Globus pallidus (tissue), 1 donor: ENCODE measurements at regions not wholly inside any gene's neighbourhood (a gene's known extent, or its start where the extent isn't known, plus 50 kb on each side); places are given as distances from the start of the nearest gene placed in this dataset.
A peak's percentile ranks its signal among the peaks of the same experiment; 100 is the strongest.
"Not testable (repeated sequence)": the region's sequence is repeated elsewhere in the genome, so short reads cannot be mapped to it uniquely, and the experiment has no call there.

Source experiments
- DNase-seq: peaks from one replicate; pipeline ENCODE4 v3.0.0-alpha.2; 2015; ENCODE audit warnings: low spot score

DNA sequence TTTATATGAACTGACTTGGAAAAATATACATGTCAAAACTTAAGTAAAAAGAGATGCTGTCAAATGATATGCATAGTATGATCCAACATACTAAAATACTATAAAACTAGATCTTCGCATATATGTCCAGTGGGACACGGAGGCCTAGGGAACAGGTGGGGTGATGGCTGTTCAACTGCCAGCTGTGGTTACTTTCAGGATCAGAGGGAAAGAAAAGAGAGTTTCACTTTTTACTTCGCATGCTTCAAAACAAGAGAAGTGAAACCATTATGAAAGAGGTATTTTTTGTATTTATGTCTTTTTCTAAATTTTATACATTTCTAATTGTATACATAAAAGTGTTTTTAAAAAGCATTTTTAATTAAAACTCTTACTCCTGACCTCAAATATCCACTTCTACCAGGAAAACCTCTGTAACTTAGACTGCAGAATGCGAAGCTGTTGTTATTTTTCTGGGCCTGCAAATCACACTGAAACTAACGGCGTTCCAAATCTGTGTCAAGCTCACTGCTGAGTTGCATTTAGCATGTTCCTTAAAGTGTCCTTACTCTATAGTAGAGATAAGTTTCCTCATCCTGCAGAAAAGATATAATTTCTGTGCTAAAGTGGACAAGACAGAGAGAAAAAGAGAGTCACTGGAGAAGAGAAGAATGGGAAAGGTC lies 97.8 kb upstream of the SLC35G4 start:
- DNase-seq: no peak

DNA sequence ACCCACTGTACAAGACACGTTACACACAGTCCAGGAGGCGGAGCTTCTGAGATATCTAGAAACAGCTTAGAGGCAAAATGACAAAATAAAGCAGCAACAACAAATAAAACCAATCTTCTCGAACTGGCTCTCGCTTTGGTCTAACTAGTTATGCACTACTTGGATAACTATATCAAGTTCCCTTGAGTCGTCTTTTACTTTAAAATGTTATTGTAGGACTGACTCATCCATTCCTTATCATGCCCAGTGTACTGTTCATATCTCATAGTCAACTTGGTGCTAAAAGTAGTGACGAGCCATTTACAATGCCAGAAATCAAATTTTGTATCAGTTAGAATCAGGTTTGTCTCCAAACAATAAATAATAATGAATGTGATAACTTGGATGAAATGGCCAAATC lies 102.5 kb upstream of the SLC35G4 start:
- DNase-seq: no peak

DNA sequence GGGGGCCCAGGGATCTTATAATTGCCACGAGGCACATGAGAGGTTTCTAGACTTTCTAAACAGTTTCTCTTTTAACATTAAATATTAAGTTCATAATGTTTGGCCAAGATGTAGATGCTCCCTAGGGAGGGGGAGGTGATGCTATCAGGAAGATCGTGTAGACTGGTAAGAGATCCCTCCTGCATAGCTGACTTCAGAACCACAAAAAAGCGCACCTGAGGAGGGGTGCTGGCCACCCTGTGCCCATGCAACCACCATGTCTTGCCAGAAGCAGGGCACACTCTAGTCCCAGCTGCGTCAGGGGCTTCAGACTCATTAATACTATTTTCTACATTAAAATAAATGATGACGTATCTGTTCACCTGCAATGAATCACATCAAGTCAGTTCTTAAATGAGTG lies 103.4 kb upstream of the SLC35G4 start:
- no peak for DNase-seq

DNA sequence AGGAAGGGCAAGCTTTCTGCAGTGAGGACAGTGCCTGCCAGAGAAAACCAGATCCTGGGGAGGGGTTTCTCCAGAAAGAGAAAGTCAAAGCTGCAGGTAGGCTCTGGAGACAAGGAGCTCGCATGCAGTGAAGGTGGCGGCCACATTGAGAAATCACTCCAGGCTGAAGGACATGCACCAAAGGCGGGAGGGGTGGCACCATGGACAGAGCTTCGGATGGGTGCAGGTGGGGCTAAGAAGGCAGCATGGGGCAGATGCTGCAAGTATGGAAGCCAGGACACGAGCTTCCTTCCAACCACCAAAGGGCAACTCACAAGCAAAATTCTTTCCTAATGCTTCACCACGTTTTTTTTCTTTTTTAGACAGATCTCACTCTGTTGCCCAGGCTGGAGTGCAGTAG lies 104.4 kb upstream of the SLC35G4 start:
- no peak for DNase-seq

DNA sequence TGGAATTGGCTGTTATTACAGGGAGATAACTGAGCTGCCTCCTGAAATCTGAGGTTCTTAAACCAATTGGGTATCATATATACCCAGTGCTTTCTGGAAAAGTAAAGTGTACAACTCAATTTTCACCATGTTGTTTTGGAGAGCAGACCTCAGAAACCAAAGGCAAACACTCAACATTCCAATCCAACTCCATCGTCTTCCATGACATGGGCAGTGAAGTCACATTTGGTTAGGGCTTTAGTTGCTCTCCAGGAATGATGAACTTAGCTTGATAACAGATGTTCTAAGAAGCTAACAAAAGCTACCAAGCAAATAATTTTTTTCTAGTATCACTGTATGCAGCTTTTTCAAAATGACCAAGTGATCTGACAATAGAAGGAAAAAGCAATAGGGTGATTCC lies 107.0 kb upstream of the SLC35G4 start:
- no peak for DNase-seq

DNA sequence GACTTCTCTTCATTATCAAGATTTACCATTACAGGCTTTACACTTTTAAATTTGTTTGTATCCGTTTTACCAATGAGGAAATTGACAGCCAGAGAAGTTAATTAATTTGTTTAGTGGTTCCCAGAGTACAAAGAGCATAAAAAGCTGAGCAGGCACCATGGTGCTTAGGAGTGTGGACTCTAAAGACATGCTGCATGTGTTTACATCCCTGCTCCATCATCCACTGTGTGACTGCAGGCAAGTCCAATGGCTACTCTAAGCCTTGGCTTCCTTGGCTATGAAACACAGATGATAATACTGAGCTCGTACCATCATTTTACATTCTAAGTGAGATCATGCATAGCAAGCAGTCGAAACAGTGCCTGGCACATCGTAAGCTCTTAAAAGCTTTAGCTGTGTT lies 108.0 kb upstream of the SLC35G4 start:
- DNase-seq: no peak

DNA sequence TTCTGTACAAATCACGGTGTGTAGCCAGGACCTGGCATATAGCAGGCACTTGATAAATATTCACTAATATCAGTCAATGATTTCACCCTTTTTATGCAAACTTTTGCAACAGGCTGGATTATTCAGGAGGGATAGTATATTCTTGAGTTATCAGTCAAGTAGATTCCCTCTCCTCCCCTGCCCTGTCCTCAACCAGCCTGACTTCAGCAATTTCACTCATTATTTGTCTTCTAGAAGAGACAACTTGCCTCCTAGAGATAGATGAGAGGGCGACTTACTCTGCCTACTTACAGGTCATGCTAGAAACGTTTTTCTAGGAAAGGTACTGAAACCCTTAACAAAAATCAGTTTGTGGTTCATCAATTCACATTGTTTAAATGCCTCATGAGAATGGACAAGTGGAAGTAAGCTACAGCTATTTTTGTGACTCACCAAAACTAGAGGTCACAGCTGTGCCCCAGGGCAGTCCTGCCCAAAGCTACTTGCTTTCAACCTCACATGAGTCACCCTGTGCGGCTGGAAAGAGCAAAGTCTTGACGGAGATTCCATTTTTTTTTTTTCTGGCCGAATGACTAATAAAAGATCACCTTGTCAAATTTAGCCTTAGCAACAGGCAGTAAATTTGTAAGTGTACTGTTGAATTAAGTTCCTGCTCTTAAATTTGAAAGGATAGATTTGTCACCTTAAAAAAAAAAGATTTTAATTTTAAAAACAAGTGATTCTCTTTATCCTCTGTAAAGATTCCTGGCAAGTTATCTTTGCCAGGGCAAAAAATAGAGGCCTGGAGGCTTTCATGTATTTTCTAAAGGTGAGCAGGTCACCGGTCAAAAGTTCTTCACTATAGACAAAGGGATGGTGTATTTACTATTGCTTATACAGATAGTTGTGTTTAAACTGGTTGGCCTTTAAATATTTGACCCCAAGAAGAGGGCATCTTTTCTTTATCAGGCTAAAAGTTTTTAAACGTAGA lies 109.0 kb upstream of the SLC35G4 start:
- DNase-seq: no peak

DNA sequence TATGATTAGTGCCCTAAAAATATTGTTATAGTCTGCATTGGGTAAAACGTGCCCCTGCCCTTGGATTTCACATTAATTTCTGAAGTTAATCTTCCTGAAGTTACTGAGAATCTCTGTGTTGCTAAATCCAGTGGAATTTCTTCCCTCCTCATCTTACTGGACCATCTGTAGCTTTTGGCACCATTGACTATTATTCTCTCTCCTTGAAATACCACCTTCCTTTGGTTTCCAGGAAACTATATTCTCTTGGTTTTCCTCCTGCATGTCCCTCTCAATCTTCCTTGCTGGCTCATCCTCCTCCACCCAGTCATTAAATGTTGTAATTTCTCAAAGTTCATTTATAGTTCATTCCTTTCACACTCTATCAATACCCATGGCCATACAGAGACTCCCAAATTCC lies 110.6 kb upstream of the SLC35G4 start:
- no peak for DNase-seq

DNA sequence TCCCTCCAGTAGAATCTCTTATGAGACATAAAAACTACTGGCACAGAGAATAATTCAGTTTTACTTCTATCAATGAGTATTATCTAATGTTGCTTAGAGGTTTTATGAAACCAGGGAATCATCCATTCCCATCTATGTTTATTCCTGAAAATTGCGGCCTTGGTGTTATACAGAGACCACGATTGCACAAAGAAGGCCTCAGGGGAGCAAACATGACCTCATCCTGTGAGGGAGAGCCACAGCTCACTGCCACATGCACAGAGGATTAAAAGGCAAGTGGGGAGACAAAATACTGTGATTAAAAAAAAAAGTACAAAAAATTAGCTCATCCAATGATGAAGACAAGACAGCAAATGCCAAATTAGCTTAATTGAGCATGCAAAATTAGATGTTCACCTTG lies 111.8 kb upstream of the SLC35G4 start:
- DNase-seq: no peak

DNA sequence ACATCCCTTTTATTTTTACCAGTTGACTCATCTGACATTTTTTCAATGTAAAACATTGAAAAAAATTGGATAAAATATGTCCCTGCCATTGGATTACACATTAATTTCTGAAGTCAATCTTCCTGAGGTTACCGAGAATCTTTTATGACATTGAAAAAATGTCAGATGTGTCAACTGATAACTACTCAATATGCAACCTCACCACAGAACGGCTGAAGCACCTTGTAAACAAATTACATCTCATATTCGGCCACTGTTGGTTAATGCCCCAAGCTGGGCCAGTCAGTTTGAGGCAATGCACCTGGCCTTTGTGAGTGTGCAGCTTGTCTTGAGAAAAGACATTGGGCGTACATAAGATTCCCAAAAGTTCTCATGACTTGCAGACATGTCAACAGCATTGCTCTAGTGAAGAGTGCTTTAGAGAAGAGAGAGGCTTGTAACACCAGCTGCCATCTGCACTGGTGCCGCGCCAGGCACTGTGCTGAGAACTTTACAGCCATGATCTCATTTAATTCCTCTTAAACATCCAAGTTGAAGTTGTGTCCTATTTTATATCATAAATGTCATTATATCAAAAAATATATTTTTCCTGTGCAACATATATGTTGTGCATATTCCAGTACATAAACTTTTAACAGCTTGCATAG lies 112.7 kb upstream of the SLC35G4 start:
- DNase-seq: no peak

DNA sequence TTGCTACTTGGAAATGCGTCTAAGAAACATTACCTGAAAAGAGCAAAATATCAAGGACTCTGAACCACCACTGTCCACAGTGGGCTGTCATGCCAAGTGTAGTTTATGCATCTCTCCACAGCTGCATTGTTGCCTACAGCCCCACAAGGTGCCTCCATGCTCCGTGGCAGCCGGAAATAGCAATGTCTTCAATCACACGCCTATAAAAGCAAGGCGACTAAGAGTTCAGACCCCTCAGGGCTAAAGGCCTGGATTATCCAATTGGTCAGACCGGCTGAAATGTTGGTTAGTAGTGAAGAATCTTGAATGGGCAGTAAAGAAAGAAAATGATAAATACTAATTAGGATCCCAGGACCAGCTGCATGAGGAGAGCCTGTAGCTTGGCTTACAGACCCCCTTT lies 114.0 kb upstream of the SLC35G4 start:
- no peak for DNase-seq

DNA sequence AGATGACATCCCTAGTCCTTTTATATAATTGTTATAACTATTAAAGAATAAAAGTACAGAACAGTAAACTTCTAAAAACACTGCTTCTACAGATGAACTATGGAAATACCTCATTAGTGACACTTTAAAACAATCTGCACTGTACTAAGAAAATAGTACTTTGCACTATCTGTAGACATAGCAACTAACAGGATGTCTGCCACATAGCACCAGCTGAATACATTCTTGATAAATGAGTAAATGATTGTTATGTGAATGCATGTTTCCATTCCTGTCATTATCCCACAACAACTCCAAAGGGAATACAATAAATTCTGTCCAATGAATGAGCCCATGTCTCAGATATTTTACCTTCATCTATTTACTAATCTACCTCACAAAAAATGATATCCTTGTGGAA lies 115.3 kb upstream of the SLC35G4 start:
- no peak for DNase-seq

DNA sequence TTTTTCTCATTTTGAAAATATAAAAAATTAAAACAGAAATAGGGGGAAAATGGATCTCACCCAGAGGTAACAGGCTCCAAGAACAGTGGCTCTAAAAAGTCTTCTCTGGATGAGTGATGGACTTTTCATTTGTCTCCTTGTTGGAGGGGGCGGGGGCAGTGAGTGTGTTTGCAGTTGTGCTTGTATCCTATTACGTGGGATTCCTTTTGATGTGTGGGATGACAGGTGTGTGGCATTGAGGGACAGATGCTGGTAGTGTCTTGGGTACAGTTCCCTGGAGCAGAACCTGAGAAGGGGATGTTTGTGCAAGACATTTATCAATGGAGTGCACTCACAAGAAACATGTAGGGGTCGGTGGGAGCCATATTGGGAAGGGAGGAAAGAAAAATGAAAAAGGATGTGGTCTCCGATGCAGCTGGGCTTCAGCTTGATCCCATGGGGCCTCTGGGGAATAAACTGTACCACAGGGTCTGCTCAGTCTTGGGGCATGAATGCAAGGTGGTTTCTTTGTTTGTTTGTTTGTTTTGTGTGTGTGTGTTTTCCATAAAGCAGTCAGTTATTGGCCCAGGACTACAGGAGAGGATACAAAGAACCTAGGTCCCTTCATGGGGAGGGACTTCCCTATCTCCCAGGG lies 120.0 kb upstream of the SLC35G4 start:
- no peak for DNase-seq

DNA sequence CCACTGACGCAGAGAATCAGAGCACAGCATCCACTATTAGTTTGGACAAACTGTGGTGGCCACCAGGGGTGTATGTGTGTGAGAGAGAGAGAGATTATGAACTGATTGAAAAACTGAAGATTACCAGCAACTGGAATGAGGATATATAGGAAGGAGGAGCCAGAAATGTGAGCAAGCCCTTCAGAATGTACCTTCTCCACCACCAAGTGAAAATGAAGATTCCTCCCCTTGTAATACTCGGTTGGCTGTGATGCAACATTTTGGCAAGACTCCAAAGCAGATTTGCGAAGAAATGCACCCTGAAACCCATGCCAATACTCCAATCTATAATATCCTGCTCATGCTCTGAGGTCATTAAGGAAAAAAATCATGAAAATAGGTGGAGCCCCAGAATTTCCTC lies 121.2 kb upstream of the SLC35G4 start:
- no peak for DNase-seq

DNA sequence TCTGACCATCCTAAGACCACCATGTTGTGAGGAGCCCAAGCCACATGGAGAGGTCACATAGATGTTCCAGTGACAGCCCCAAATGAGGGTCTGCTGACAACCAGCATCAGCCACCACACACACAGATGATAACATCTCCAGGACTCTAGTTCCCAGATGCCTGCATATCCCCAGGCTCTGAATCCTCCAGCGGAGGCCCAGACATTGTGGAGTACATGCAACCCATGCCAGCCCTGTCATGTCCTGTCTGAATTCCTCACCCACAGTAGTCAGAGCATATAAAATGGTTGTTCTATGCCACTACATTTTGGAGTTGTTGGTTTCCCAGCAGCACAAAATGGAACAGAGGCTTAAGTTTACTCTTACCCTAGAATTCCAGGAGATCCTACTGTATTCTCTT lies 122.0 kb upstream of the SLC35G4 start:
- DNase-seq: no peak

DNA sequence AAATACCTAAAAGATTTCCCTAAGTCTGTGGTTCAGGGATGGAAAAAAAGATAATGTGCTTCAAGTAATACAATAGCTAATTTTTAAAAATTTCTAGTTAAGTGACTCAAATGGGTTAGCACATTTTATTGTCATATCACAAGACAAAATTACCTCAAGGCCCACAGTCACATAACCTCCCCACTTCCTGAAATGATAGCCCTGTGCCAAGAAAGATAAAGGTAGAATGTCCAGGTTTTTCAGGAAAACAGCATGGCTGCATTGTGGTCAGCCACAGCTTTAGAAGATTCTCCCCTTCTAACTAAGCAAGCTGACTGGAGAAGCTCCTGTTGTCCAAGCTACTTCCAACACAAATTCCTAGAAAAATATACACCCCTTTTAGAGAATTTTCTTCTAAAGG lies 127.1 kb upstream of the SLC35G4 start:
- DNase-seq: no peak

DNA sequence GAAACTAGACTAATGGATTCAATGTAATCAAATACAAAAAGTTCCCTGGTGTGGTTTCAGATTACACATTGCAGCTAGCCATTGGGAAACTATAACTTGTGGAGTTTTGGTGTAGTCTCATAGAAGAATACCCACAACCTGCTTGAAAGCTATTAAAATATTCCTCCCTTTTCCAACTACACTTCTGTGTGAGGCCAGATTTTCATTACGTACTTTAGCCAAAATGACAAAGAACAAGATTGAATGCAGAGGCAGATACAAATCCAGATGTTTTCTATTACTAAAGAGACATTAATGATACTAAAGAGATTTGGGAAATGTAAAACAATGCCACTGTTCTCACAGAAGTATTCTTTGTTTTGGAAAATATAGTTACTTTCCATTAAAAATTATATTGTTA lies 128.7 kb upstream of the SLC35G4 start:
- no peak for DNase-seq

DNA sequence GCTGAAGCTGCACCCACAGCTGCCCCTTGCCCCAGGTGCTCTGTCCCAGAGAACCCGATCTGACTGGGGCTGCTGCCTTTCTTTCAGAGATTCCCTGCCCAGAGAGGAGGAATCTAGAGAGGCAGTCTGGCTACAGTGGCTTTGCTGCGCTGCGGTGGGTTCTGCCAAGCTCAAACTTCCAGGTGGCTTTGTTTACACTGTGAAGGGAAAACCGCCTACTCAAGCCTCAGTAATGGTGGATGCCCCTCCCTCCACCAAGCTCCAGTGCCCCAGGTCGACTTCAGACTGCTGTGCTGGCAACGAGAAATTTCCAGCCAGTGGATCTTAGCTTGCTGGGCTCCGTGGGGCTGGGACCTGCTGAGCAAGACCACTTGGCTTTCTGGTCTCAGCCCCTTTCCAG lies 130.4 kb upstream of the SLC35G4 start:
- not testable (repeated sequence) for DNase-seq

DNA sequence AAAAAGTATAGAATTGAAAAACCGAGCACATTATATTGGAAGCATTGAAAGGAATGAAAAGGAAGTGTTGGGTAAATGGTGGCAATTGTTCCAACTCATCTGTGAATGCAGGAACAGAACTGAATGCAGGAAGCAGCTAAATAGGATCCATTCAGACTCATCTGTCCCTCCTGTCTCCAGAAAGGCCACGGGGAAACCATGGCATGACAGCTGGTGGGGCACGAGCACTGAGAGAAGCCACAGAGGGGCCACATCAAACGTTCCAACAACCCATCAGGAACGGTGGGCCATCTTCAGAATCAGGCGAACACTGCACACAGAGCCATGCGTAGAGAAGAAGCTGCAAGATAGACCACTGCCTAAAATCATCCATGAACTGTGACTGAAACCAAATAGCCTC lies 138.5 kb upstream of the SLC35G4 start:
- DNase-seq: peak; percentile 14

DNA sequence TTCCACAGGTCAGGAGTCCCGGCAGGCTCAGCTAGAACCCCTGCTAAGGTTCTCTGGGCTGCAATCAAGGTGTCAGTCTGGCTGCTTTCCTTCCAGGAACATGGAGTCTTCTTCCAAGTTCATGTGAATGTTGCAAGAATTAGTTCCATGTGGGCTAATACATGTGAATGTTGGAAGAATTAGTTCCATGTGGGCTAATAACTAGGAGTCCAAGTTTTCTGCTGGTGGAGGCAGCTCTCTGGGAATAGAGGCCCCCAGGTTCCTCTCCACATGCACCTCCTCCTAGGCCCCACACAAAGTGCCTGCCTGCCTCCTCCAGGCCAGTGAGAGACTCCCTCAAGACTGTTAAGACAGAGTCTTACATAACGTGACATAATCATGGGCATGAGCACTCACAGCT lies 140.8 kb upstream of the SLC35G4 start:
- DNase-seq: no peak

DNA sequence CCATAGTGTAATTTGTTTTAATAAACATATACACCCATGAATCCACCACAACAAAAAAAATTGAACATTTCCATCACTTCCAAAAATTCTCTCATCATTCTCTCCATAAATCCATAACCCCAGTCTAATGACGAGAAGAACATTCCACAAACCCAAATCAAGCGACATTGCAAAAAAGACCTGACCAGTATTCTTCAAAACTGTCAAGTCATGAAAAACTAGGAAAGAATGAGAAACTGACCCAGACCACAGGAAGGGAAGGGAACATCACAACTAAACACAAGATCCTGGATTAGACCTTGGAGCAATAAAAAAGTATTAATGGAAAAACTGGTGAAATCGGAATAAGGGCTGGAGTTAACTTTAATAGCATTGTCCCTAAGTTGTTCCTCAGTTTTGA lies 141.3 kb upstream of the SLC35G4 start:
- DNase-seq: no peak

DNA sequence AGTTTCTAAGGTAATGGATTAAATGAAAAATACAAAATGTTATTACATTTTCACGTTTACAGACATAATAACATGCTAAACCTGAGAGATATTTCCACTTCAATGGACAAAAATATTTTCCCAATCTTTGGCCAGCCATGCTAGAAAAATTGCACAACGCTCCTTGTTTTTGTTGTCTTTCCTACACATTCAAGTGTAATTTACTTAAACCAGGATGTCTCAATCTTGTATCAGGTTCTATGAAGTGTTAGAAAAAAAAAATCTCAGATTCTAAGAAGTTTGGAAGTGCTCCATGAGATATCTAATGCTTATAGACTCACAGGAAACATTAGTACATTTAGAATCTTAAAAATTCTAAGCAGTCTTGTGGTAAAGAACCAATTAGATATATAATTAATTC lies 141.8 kb upstream of the SLC35G4 start:
- no peak for DNase-seq

DNA sequence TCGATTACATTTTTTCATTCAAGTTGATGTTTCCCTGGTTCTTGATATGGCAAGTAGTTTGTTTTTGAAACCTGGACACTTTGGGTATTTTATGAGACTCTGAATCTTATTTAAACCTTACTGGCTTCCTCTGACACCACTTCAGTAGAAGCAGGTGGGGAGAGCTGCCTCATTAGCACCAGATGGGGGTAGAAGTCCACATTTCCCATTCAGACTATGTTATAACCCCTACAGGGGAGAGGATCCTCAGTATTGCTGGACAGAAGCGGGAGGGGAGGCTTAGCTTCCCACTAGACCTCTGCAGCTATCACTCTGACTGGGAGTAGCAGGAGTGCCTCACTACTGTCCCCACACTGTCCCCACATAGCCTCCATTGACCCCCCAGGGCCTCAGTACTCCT lies 145.3 kb upstream of the SLC35G4 start:
- DNase-seq: no peak
